Skeletal muscle tissue (tissue), 3 donors: ENCODE measurements at regions not wholly inside any gene's neighbourhood (a gene's known extent, or its start where the extent isn't known, plus 50 kb on each side); places are given as distances from the start of the nearest gene placed in this dataset.

Source experiments
- H3K27ac ChIP-seq: one replicate; pipeline ENCODE4 v1.7.0; 2013; ENCODE audit warnings: mild to moderate bottlenecking, low read depth, low read length, inconsistent platforms
- H3K27me3 ChIP-seq, 3 donors: one replicate each; pipeline ENCODE4 v1.7.0; 2013; ENCODE audit warnings: low read length in 3 of 3; ENCODE audit not compliant: control insufficient read depth in 3 of 3, insufficient read depth in 3 of 3
- H3K36me3 ChIP-seq, 3 donors: one replicate each; pipeline ENCODE4 v1.7.0; 2013; ENCODE audit warnings: low read length in 3 of 3; ENCODE audit not compliant: control insufficient read depth in 3 of 3, insufficient read depth in 3 of 3
- H3K4me1 ChIP-seq, 3 donors: one replicate each; pipeline ENCODE4 v1.7.0; 2013; ENCODE audit warnings: low read length in 3 of 3, mild to moderate bottlenecking in 3 of 3; ENCODE audit not compliant: control insufficient read depth in 3 of 3, insufficient read depth in 3 of 3
- H3K4me3 ChIP-seq, 3 donors: one replicate each; pipeline ENCODE4 v1.7.0; 2013; ENCODE audit warnings: low read length in 3 of 3
- H3K9ac ChIP-seq, 3 donors: one replicate each; pipeline ENCODE4 v1.7.0; 2013; ENCODE audit warnings: low read length in 3 of 3, mild to moderate bottlenecking in 3 of 3, moderate library complexity in 2 of 3, low read depth in 1 of 3
- H3K9me3 ChIP-seq, 3 donors: one replicate each; pipeline ENCODE4 v1.7.0; 2013; ENCODE audit warnings: low read length in 3 of 3; ENCODE audit not compliant: control insufficient read depth in 3 of 3
- donor health status: Osteomylitis.

GRCh38 chr15:39183164-39183881 lies 397.6 kb upstream of the THBS1 start:
- no peak overlapping the region for H3K4me3 ChIP-seq
- H3K36me3 ChIP-seq, result no peaks in the 10 kb centered on the region
- H3K9me3 ChIP-seq, result no peaks in the 10 kb centered on the region
- no peaks in the 10 kb centered on the region for H3K4me1 ChIP-seq
- no peak overlapping the region for H3K9ac ChIP-seq
- H3K27me3 ChIP-seq, result no peaks in the 10 kb centered on the region
- H3K27ac ChIP-seq, result no peak overlapping the region

GRCh38 chr15:39184701-39185390 lies 396.0 kb upstream of the THBS1 start:
- H3K36me3 ChIP-seq, result no peaks in the 10 kb centered on the region
- H3K27ac ChIP-seq, result no peak overlapping the region
- no peak overlapping the region for H3K9ac ChIP-seq
- no peaks in the 10 kb centered on the region for H3K9me3 ChIP-seq
- no peak overlapping the region for H3K4me3 ChIP-seq
- no peaks in the 10 kb centered on the region for H3K4me1 ChIP-seq
- no peaks in the 10 kb centered on the region for H3K27me3 ChIP-seq

GRCh38 chr15:39188314-39188713 lies 392.6 kb upstream of the THBS1 start:
- Histone ChIP-seq H3K9ac (no peak overlapping the region), H3K36me3 (no peaks in the 10 kb centered on the region), H3K4me1 (no peaks in the 10 kb centered on the region), H3K9me3 (no peaks in the 10 kb centered on the region), H3K27me3 (no peaks in the 10 kb centered on the region), H3K27ac (no peak overlapping the region), H3K4me3 (no peak overlapping the region)

- H3K27me3 ChIP-seq, result no peaks in the 10 kb centered on the region
- no peak overlapping the region for H3K27ac ChIP-seq
- H3K9me3 ChIP-seq, result no peaks in the 10 kb centered on the region
- no peak overlapping the region for H3K4me3 ChIP-seq
- H3K36me3 ChIP-seq, result no peaks in the 10 kb centered on the region
- H3K9ac ChIP-seq, result no peak overlapping the region
- H3K4me1 ChIP-seq, result no peaks in the 10 kb centered on the region
Observed at GRCh38 chr15:39188930-39189329, 391.9 kb upstream of the THBS1 start.

- Histone ChIP-seq H3K4me3 (no peak overlapping the region), H3K4me1 (no peaks in the 10 kb centered on the region), H3K27ac (no peak overlapping the region), H3K9ac (no peak overlapping the region), H3K36me3 (no peaks in the 10 kb centered on the region), H3K27me3 (no peaks in the 10 kb centered on the region), H3K9me3 (no peaks in the 10 kb centered on the region)
Observed at GRCh38 chr15:39191871-39192291, 389.0 kb upstream of the THBS1 start.

GRCh38 chr15:39192351-39192750 lies 388.5 kb upstream of the THBS1 start:
- no peak overlapping the region for H3K9ac ChIP-seq
- H3K27me3 ChIP-seq, result no peaks in the 10 kb centered on the region
- H3K4me3 ChIP-seq, result no peak overlapping the region
- H3K4me1 ChIP-seq, result no peaks in the 10 kb centered on the region
- no peaks in the 10 kb centered on the region for H3K36me3 ChIP-seq
- no peak overlapping the region for H3K27ac ChIP-seq
- H3K9me3 ChIP-seq, result no peaks in the 10 kb centered on the region

- no peak overlapping the region for H3K4me3 ChIP-seq
- H3K9ac ChIP-seq, result no peak overlapping the region
- H3K27ac ChIP-seq, result no peak overlapping the region
- H3K4me1 ChIP-seq, result no peaks in the 10 kb centered on the region
- H3K27me3 ChIP-seq, result no peaks in the 10 kb centered on the region
- no peaks in the 10 kb centered on the region for H3K9me3 ChIP-seq
- no peaks in the 10 kb centered on the region for H3K36me3 ChIP-seq
Observed at GRCh38 chr15:39192979-39193560, 387.8 kb upstream of the THBS1 start.

- H3K9me3 ChIP-seq, result no peaks in the 10 kb centered on the region
- no peaks in the 10 kb centered on the region for H3K4me1 ChIP-seq
- H3K27ac ChIP-seq, result no peak overlapping the region
- H3K4me3 ChIP-seq, result no peak overlapping the region
- H3K36me3 ChIP-seq, result no peaks in the 10 kb centered on the region
- no peak overlapping the region for H3K9ac ChIP-seq
- H3K27me3 ChIP-seq, result no peaks in the 10 kb centered on the region
Observed at GRCh38 chr15:39193611-39194010, 387.3 kb upstream of the THBS1 start.

- no peaks in the 10 kb centered on the region for H3K4me1 ChIP-seq
- H3K36me3 ChIP-seq, result no peaks in the 10 kb centered on the region
- H3K27ac ChIP-seq, result no peak overlapping the region
- H3K27me3 ChIP-seq, result no peaks in the 10 kb centered on the region
- no peak overlapping the region for H3K9ac ChIP-seq
- no peak overlapping the region for H3K4me3 ChIP-seq
- no peaks in the 10 kb centered on the region for H3K9me3 ChIP-seq
Observed at GRCh38 chr15:39194106-39194830, 386.6 kb upstream of the THBS1 start.
